PC-9 (cell line): ENCODE measurements at regions not wholly inside any gene's neighbourhood (a gene's known extent, or its start where the extent isn't known, plus 50 kb on each side); places are given as distances from the start of the nearest gene placed in this dataset.

ENCODE experiments used
- BruUV-seq: library from RNA; stranded (reverse); fragments of 400-500 nt; replicated peaks from 2 replicates; lab custom pipeline; 2021; lab: Mats Ljungman, UMichigan
- CTCF ChIA-PET: fragments of 300-600 bp; sonication (Branson Sonifier 250); formaldehyde crosslinking; loops from one replicate; lab custom pipeline; 2022; ENCODE audit warnings: antibody characterized with exemption; lab: Charles Lee
- POLR2A ChIA-PET: fragments of 300-600 bp; sonication (Branson Sonifier 250); formaldehyde crosslinking; loops from one replicate; lab custom pipeline; 2022; ENCODE audit warnings: antibody characterized with exemption; ENCODE audit not compliant: unreplicated experiment; lab: Charles Lee
- DNase-seq, 2 experiments: peaks; one replicate each; pipeline versions ENCODE4 v3.0.0 to v3.0.0-alpha.2; 2015 to 2022; ENCODE audit warnings: mixed read lengths in 1 of 2
- H2AFZ ChIP-seq: fragments of 200-600 bp; sonication (generic); 2 replicates; pipeline ENCODE4 v1.8.1; 2017; ENCODE audit warnings: antibody characterized with exemption
- H3F3A ChIP-seq: fragments of 200-600 bp; sonication (generic); 2 replicates; pipeline ENCODE4 v1.8.1; 2017; ENCODE audit warnings: antibody characterized with exemption, mild to moderate bottlenecking, low read depth; ENCODE audit not compliant: insufficient read depth
- H3K27ac ChIP-seq: fragments of 200-600 bp; sonication (generic); 2 replicates; pipeline ENCODE4 v1.6.1; 2016; ENCODE audit warnings: mixed run types
- H3K27me3 ChIP-seq: fragments of 200-600 bp; sonication (generic); 2 replicates; pipeline ENCODE4 v1.6.1; 2016; ENCODE audit warnings: low read depth, mixed run types; ENCODE audit not compliant: insufficient read depth
- H3K36me3 ChIP-seq: fragments of 200-600 bp; sonication (generic); 2 replicates; pipeline ENCODE4 v1.6.1; 2016; ENCODE audit warnings: low read depth, mixed run types
- H3K4me1 ChIP-seq: fragments of 200-600 bp; sonication (generic); replicated peaks from 2 replicates; pipeline ENCODE4 v1.6.1; 2016; ENCODE audit warnings: mixed run types; ENCODE audit not compliant: insufficient read depth
- H3K4me2 ChIP-seq: fragments of 200-600 bp; sonication (generic); 2 replicates; pipeline ENCODE4 v1.6.1; 2017; ENCODE audit warnings: mixed run types
- H3K4me3 ChIP-seq: fragments of 200-600 bp; sonication (generic); 2 replicates; pipeline ENCODE4 v1.6.1; 2016; ENCODE audit warnings: mixed run types
- H3K79me2 ChIP-seq: fragments of 200-600 bp; sonication (generic); 2 replicates; pipeline ENCODE4 v1.6.1; 2017; ENCODE audit warnings: low read depth, mixed run types
- H3K9me2 ChIP-seq: fragments of 200-600 bp; sonication (generic); 2 replicates; pipeline ENCODE4 v1.8.1; 2017; ENCODE audit warnings: mild to moderate bottlenecking; ENCODE audit not compliant: insufficient read depth
- H3K9me3 ChIP-seq: fragments of 200-600 bp; sonication (generic); 2 replicates; pipeline ENCODE4 v1.8.1; 2016; ENCODE audit warnings: low read depth; ENCODE audit not compliant: insufficient read depth
- H4K20me1 ChIP-seq: fragments of 200-600 bp; sonication (generic); 2 replicates; pipeline ENCODE4 v1.8.1; 2017; ENCODE audit not compliant: insufficient read depth
- CTCF ChIP-seq: fragments of 200-600 bp; sonication (generic); conservative IDR thresholded peaks from 2 replicates; pipeline ENCODE4 v1.6.1; 2017; ENCODE audit warnings: mixed run types, antibody characterized with exemption, mild to moderate bottlenecking, moderate library complexity
- EZH2 ChIP-seq: fragments of 200-600 bp; sonication (generic); IDR thresholded peaks from 2 replicates; pipeline ENCODE4 v1.8.0; 2017; ENCODE audit warnings: antibody characterized with exemption, low read depth
- intact Hi-C: fragments of 100-400 bp; cut with micrococcal nuclease; formaldehyde crosslinking; loops from one replicate; pipeline ENCODE4 v1.10.0; 2022; ENCODE audit not compliant: unreplicated experiment

- H3F3A ChIP-seq: no peaks in the 10 kb centered on the region
- CTCF ChIA-PET: no interaction called here
- no peaks in the 10 kb centered on the region for H3K4me1 ChIP-seq
- H3K27ac ChIP-seq: no peak overlapping the region
- no peaks in the 10 kb centered on the region for H3K27me3 ChIP-seq
- no peak overlapping the region for H3K4me3 ChIP-seq
- intact Hi-C loops: no loop called here
- H3K36me3 ChIP-seq: no peaks in the 10 kb centered on the region
- H3K9me2 ChIP-seq: no peaks in the 10 kb centered on the region
- TF ChIP-seq EZH2 (no peak), CTCF (no peak)
- no TSS peak for BruUV-seq
- DNase-seq: no peak
- H3K9me3 ChIP-seq: no peaks in the 10 kb centered on the region
- H2AFZ ChIP-seq: no peak overlapping the region
- no peak overlapping the region for H3K4me2 ChIP-seq
- no peaks in the 10 kb centered on the region for H4K20me1 ChIP-seq
- H3K79me2 ChIP-seq: no peaks in the 10 kb centered on the region
- POLR2A ChIA-PET: no interaction called here
Measured at GRCh38 chr21:27286760-27287159, 319.9 kb upstream of the ADAMTS5 start.

- H3K36me3 ChIP-seq: no peaks in the 10 kb centered on the region
- H3K27me3 ChIP-seq: no peaks in the 10 kb centered on the region
- H2AFZ ChIP-seq: no peak overlapping the region
- POLR2A ChIA-PET: no interaction called here
- H3K9me2 ChIP-seq: no peaks in the 10 kb centered on the region
- CTCF ChIA-PET: no interaction called here
- H3K9me3 ChIP-seq: no peaks in the 10 kb centered on the region
- DNase-seq: no peak
- TF ChIP-seq EZH2 (no peak), CTCF (no peak)
- no peaks in the 10 kb centered on the region for H3K4me1 ChIP-seq
- no peak overlapping the region for H3K4me3 ChIP-seq
- no peaks in the 10 kb centered on the region for H3F3A ChIP-seq
- intact Hi-C loops: no loop called here
- no peak overlapping the region for H3K27ac ChIP-seq
- no peaks in the 10 kb centered on the region for H4K20me1 ChIP-seq
- no TSS peak for BruUV-seq
- H3K79me2 ChIP-seq: no peaks in the 10 kb centered on the region
- no peak overlapping the region for H3K4me2 ChIP-seq
Measured at GRCh38 chr21:27277110-27277509, 310.2 kb upstream of the ADAMTS5 start.

DNA sequence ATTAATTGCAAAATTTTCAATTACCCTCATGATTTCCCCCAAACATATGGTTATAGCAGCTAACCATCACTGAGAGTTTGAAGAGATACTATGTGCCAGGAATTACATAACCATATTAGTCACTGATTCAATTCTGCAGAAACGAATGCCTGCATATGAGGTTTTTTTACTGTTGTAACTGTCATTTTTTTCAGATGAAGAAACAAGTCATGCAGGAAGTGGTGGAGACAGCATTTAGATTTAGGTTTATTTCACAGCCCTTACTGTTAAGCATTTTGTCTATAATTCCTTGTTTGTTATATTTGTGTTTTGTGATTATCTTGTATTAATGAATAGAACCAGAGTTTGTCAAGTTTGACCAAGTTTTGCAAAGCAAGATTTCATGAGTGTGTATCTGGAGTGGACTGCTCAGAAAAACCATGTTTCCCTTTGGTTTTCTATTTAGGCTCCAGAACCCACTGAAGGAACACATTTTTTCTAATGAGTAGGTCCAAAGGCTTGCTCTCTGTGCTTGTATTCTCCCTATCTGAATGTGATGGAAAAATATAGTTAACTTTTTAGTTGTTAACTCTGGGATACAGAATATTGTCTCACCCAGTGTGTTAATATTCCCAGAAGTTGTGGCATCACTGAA lies 308.5 kb upstream of the ADAMTS5 start:
- H3F3A ChIP-seq: no peaks in the 10 kb centered on the region
- ChIA-PET POLR2A (no interaction called here), CTCF (no interaction called here)
- no TSS peak for BruUV-seq
- no peak overlapping the region for H2AFZ ChIP-seq
- H3K79me2 ChIP-seq: no peaks in the 10 kb centered on the region
- DNase-seq: no peak
- H3K9me3 ChIP-seq: no peaks in the 10 kb centered on the region
- no peaks in the 10 kb centered on the region for H3K36me3 ChIP-seq
- TF ChIP-seq CTCF: no peak
- no peak for TF ChIP-seq EZH2
- no peak overlapping the region for H3K4me2 ChIP-seq
- H3K4me1 ChIP-seq: no peaks in the 10 kb centered on the region
- H3K9me2 ChIP-seq: no peaks in the 10 kb centered on the region
- no peaks in the 10 kb centered on the region for H3K27me3 ChIP-seq
- H3K27ac ChIP-seq: no peak overlapping the region
- no peaks in the 10 kb centered on the region for H4K20me1 ChIP-seq
- intact Hi-C loops: no loop called here
- no peak overlapping the region for H3K4me3 ChIP-seq
